B cell (primary cell): ENCODE measurements at regions not wholly inside any gene's neighbourhood (a gene's known extent, or its start where the extent isn't known, plus 50 kb on each side); places are given as distances from the start of the nearest gene placed in this dataset.

Experiments
- EZH2 ChIP-seq: IDR thresholded peaks from 2 replicates; pipeline ENCODE4 v1.6.1; 2012; ENCODE audit warnings: borderline replicate concordance, low read depth, mild to moderate bottlenecking, moderate library complexity, low read length; ENCODE audit not compliant: insufficient read depth, poor library complexity, severe bottlenecking
- TF ChIP-seq, protein P1 (sequence below): fragments of 200-600 bp; IDR thresholded peaks from one replicate; pipeline ENCODE4 v1.8.0; 2022; ENCODE audit warnings: antibody characterized with exemption, mild to moderate bottlenecking

DNA sequence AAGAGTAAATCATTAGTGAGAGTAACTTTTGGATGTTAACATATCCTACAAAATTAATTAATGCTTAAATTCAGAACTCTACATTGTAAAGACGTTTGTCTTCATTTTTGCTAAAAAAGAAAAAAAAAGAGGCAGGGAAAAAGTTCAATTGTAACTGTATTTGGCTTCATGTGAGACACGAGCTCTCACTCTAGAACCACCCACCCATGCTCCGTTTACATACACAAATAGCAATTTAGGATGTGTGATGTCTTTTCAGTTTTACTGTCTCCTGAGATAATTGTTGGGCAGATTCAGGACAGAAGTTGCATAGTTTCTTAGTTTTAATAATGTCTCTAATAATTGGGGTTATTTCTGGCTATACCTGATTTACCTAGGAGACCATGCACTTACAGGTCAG, 248.6 kb downstream of the AASDHPPT start:
- TF ChIP-seq, protein P1, sequence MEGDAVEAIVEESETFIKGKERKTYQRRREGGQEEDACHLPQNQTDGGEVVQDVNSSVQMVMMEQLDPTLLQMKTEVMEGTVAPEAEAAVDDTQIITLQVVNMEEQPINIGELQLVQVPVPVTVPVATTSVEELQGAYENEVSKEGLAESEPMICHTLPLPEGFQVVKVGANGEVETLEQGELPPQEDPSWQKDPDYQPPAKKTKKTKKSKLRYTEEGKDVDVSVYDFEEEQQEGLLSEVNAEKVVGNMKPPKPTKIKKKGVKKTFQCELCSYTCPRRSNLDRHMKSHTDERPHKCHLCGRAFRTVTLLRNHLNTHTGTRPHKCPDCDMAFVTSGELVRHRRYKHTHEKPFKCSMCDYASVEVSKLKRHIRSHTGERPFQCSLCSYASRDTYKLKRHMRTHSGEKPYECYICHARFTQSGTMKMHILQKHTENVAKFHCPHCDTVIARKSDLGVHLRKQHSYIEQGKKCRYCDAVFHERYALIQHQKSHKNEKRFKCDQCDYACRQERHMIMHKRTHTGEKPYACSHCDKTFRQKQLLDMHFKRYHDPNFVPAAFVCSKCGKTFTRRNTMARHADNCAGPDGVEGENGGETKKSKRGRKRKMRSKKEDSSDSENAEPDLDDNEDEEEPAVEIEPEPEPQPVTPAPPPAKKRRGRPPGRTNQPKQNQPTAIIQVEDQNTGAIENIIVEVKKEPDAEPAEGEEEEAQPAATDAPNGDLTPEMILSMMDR: no peak
- no peak for TF ChIP-seq EZH2
